GM12892 (cell line): ENCODE measurements at regions not wholly inside any gene's neighbourhood (a gene's known extent, or its start where the extent isn't known, plus 50 kb on each side); places are given as distances from the start of the nearest gene placed in this dataset.

Source experiments
- POLR2A ChIP-seq: IDR thresholded peaks from 2 replicates; pipeline ENCODE4 v1.6.1; 2011; ENCODE audit warnings: low read depth, low read length, control low read depth
- POLR2AphosphoS5 ChIP-seq: IDR thresholded peaks from 2 replicates; pipeline ENCODE4 v1.6.1; 2011; ENCODE audit warnings: low read depth, low read length, control low read depth
- TAF1 ChIP-seq: IDR thresholded peaks from 2 replicates; pipeline ENCODE4 v1.6.1; 2011; ENCODE audit warnings: low read depth, mild to moderate bottlenecking, control low read depth, low read length, borderline replicate concordance

- no peak for TF ChIP-seq POLR2A
- TF ChIP-seq POLR2AphosphoS5 = no peak
- TF ChIP-seq TAF1 = no peak
Measured at GRCh38 chr13:31904941-31905824, 126.4 kb upstream of the FRY start.
